ENCODE measurements at regions not wholly inside any gene's neighbourhood (a gene's known extent, or its start where the extent isn't known, plus 50 kb on each side); places are given as distances from the start of the nearest gene placed in this dataset.

DNA sequence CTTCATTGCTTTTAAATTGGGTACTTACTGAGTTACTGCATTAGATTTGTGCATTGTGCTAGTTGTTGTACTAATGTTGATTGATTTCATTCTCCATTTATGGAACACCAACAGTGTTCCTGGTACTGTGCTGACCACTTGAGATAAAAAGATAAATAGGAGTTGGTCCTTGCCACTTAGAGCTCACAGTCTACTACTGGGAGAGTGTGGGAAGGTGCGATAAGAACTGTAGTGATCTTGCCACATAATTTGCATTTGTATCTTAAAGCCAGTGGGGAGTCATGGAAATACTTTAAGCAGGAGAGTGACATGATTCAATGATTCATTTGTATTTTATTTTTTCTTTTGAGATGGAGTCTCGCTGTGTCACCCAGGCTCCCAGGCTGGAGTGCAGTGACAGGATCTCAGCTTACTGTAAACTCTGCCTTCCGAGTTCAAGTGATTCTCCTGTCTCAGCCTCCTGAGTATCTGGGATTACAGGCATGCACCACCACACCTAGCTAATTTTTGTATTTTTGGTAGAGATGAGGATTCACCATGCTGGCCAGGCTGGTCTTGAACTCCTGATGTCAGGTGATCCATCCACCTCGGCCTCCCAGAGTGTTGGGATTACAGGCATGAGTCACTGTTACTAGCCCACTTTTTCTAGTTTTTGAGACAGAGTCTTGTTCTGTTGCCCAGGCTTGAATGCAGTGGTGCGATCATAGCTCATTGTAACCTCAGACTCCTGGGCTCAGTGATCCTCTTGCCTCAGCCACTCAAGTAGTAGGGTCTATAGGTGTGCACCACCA, 51.2 kb upstream of the TMEM248 start (continued):
- TF ChIP-seq, protein P1, sequence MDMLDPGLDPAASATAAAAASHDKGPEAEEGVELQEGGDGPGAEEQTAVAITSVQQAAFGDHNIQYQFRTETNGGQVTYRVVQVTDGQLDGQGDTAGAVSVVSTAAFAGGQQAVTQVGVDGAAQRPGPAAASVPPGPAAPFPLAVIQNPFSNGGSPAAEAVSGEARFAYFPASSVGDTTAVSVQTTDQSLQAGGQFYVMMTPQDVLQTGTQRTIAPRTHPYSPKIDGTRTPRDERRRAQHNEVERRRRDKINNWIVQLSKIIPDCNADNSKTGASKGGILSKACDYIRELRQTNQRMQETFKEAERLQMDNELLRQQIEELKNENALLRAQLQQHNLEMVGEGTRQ (CRISPR knock-in tag; IDR thresholded peaks at IDR 0.05) = no peak
- TF ChIP-seq, protein P2, sequence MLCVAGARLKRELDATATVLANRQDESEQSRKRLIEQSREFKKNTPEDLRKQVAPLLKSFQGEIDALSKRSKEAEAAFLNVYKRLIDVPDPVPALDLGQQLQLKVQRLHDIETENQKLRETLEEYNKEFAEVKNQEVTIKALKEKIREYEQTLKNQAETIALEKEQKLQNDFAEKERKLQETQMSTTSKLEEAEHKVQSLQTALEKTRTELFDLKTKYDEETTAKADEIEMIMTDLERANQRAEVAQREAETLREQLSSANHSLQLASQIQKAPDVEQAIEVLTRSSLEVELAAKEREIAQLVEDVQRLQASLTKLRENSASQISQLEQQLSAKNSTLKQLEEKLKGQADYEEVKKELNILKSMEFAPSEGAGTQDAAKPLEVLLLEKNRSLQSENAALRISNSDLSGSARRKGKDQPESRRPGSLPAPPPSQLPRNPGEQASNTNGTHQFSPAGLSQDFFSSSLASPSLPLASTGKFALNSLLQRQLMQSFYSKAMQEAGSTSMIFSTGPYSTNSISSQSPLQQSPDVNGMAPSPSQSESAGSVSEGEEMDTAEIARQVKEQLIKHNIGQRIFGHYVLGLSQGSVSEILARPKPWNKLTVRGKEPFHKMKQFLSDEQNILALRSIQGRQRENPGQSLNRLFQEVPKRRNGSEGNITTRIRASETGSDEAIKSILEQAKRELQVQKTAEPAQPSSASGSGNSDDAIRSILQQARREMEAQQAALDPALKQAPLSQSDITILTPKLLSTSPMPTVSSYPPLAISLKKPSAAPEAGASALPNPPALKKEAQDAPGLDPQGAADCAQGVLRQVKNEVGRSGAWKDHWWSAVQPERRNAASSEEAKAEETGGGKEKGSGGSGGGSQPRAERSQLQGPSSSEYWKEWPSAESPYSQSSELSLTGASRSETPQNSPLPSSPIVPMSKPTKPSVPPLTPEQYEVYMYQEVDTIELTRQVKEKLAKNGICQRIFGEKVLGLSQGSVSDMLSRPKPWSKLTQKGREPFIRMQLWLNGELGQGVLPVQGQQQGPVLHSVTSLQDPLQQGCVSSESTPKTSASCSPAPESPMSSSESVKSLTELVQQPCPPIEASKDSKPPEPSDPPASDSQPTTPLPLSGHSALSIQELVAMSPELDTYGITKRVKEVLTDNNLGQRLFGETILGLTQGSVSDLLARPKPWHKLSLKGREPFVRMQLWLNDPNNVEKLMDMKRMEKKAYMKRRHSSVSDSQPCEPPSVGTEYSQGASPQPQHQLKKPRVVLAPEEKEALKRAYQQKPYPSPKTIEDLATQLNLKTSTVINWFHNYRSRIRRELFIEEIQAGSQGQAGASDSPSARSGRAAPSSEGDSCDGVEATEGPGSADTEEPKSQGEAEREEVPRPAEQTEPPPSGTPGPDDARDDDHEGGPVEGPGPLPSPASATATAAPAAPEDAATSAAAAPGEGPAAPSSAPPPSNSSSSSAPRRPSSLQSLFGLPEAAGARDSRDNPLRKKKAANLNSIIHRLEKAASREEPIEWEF (CRISPR knock-in tag; IDR thresholded peaks at IDR 0.05) = no peak
- TF ChIP-seq FOXJ2 (tag; IDR thresholded peaks at IDR 0.05) (peak; percentile 81; the same call in 1 of the 2 replicates), SMARCC2 (IDR thresholded peaks at IDR 0.05; ENCODE audit: low read depth) (peak; percentile 74), PHF20 (IDR thresholded peaks at IDR 0.05; ENCODE audit: partially characterized antibody) (no peak), RBM34 (IDR thresholded peaks at IDR 0.05; ENCODE audit: borderline replicate concordance, insufficient read depth, low read length) (no peak), ELF2 (CRISPR knock-in tag; IDR thresholded peaks at IDR 0.05) (no peak), TCF7 (IDR thresholded peaks at IDR 0.05; ENCODE audit: borderline replicate concordance) (no peak), MAFK (IDR thresholded peaks at IDR 0.05; ENCODE audit: low read length) (no peak), MCM7 (IDR thresholded peaks at IDR 0.05) (no peak), ZNF695 (CRISPR knock-in tag; IDR thresholded peaks at IDR 0.05) (no peak), SRSF7 (optimal IDR thresholded peaks at IDR 0.05; ENCODE audit: low read depth, low read length) (no peak), ZNF717 (CRISPR knock-in tag; IDR thresholded peaks at IDR 0.05) (no peak), ZNF121 (CRISPR knock-in tag; conservative IDR thresholded peaks at IDR 0.05) (no peak), IRF2 (CRISPR knock-in tag; IDR thresholded peaks at IDR 0.05) (no peak), ZNF408 (CRISPR knock-in tag; IDR thresholded peaks at IDR 0.05; ENCODE audit: low read depth) (no peak), XRCC3 (IDR thresholded peaks at IDR 0.05) (no peak), SRSF1 (IDR thresholded peaks at IDR 0.05; ENCODE audit: low read depth, low read length) (no peak), RAD51 (IDR thresholded peaks at IDR 0.05; ENCODE audit: borderline replicate concordance, low read depth) (no peak; the same call in 1 of the 2 replicates), MBD2 (IDR thresholded peaks at IDR 0.05; ENCODE audit: borderline replicate concordance, low read depth) (peak; percentile 63; the same call in 1 of the 2 replicates), HDAC1 (IDR thresholded peaks at IDR 0.05) (peak in 1 of 2 experiments; percentile 59; a peak in 1 of 4 replicates), ZNF24 (IDR thresholded peaks at IDR 0.05) (peak; percentile 46)
- TF ChIP-seq, protein P3, sequence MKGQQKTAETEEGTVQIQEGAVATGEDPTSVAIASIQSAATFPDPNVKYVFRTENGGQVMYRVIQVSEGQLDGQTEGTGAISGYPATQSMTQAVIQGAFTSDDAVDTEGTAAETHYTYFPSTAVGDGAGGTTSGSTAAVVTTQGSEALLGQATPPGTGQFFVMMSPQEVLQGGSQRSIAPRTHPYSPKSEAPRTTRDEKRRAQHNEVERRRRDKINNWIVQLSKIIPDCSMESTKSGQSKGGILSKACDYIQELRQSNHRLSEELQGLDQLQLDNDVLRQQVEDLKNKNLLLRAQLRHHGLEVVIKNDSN (CRISPR knock-in tag; IDR thresholded peaks at IDR 0.05) = no peak
- TF ChIP-seq, protein P4, sequence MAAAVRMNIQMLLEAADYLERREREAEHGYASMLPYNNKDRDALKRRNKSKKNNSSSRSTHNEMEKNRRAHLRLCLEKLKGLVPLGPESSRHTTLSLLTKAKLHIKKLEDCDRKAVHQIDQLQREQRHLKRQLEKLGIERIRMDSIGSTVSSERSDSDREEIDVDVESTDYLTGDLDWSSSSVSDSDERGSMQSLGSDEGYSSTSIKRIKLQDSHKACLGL (CRISPR knock-in tag; IDR thresholded peaks at IDR 0.05; ENCODE audit: borderline replicate concordance, poor library complexity, severe bottlenecking) = no peak

Data from K562 (cell line).